ENCODE measurements at regions not wholly inside any gene's neighbourhood (a gene's known extent, or its start where the extent isn't known, plus 50 kb on each side); places are given as distances from the start of the nearest gene placed in this dataset.

DNA sequence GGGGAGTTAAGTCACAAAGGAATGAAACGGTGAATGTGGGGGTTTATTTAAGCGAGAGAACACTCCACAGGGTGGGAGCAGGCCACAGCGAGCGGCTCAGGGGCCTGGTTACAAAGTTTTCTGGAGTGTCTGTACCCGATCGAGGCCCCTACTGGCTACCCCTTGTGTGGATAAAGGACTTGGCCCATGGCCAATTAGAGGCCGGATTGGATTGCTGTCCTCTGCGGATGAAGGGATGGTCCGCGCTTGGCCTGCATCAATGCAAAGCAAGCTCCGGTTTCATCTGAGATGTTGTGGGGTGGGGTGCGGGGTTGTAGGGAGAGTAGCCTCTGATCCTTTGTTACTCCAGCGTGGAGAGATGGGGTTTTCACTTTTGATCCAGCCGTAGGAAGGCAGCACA is 1574.5 kb upstream of the TENM3 start:
- Histone ChIP-seq H3K9me3 (no peaks in the 10 kb centered on the region), H3K27ac (no peak overlapping the region), H3K27me3 (no peaks in the 10 kb centered on the region), H3K4me1 (no peaks in the 10 kb centered on the region), H3K36me3 (no peaks in the 10 kb centered on the region), H3K4me3 (replicated peaks in 1 of 3) (no peak overlapping the region)
- 85 to 90% methylated on average over 14 of the region's 14 CpGs for WGBS, 2 donors
- intact Hi-C loops (cut with DNase I): no loop called here
- no peak for TF ChIP-seq CTCF (IDR thresholded peaks at IDR 0.05)
- no peak for TF ChIP-seq POLR2A (IDR thresholded peaks at IDR 0.05)
- DNase-seq: no peak

GRCh38 chr4:180669680-180670079 is 1573.5 kb upstream of the TENM3 start:
- intact Hi-C loops (cut with DNase I): no loop called here

GRCh38 chr4:180674619-180675358 is 1568.4 kb upstream of the TENM3 start:
- no peak for DNase-seq
- no peaks in the 10 kb centered on the region for H3K27me3 ChIP-seq
- H3K4me3 ChIP-seq (replicated peaks in 1 of 3): no peak overlapping the region
- 66 to 76% methylated on average over 4 of the region's 4 CpGs for WGBS, 2 donors
- H3K27ac ChIP-seq: no peak overlapping the region
- intact Hi-C loops (cut with DNase I): no loop called here
- no peaks in the 10 kb centered on the region for H3K9me3 ChIP-seq
- no peak for TF ChIP-seq CTCF (IDR thresholded peaks at IDR 0.05)
- TF ChIP-seq POLR2A (IDR thresholded peaks at IDR 0.05): no peak
- H3K4me1 ChIP-seq: no peaks in the 10 kb centered on the region
- H3K36me3 ChIP-seq: no peaks in the 10 kb centered on the region

More at GRCh38 chr4:180669680-180670079, 1573.5 kb upstream of the TENM3 start:
- no peak for DNase-seq
- H3K27me3 ChIP-seq: no peaks in the 10 kb centered on the region
- H3K4me3 ChIP-seq (replicated peaks in 1 of 3): no peak overlapping the region
- no peaks in the 10 kb centered on the region for H3K9me3 ChIP-seq
- TF ChIP-seq CTCF (IDR thresholded peaks at IDR 0.05): no peak
- no peak for TF ChIP-seq POLR2A (IDR thresholded peaks at IDR 0.05)
- no peaks in the 10 kb centered on the region for H3K4me1 ChIP-seq
- 72 to 73% methylated on average over 4 of the region's 4 CpGs for WGBS, 2 donors
- H3K27ac ChIP-seq: no peak overlapping the region
- H3K36me3 ChIP-seq: no peaks in the 10 kb centered on the region

GRCh38 chr4:180675359-180675650 is 1567.9 kb upstream of the TENM3 start:
- no peak overlapping the region for H3K27ac ChIP-seq
- TF ChIP-seq POLR2A (IDR thresholded peaks at IDR 0.05): no peak
- TF ChIP-seq CTCF (IDR thresholded peaks at IDR 0.05): no peak
- 57 to 71% methylated on average over 1 of the region's 1 CpG for WGBS, 2 donors
- H3K36me3 ChIP-seq: no peaks in the 10 kb centered on the region
- H3K4me1 ChIP-seq: no peaks in the 10 kb centered on the region
- intact Hi-C loops (cut with DNase I): no loop called here
- H3K27me3 ChIP-seq: no peaks in the 10 kb centered on the region
- H3K9me3 ChIP-seq: no peaks in the 10 kb centered on the region
- H3K4me3 ChIP-seq (replicated peaks in 1 of 3): no peak overlapping the region
- no peak for DNase-seq

- Histone ChIP-seq H3K4me1 (no peaks in the 10 kb centered on the region), H3K27ac (no peak overlapping the region), H3K4me3 (replicated peaks in 1 of 3) (no peak overlapping the region), H3K9me3 (no peaks in the 10 kb centered on the region), H3K27me3 (no peaks in the 10 kb centered on the region), H3K36me3 (no peaks in the 10 kb centered on the region)
- intact Hi-C loops (cut with DNase I): no loop called here
- TF ChIP-seq POLR2A (IDR thresholded peaks at IDR 0.05): no peak
- no peak for TF ChIP-seq CTCF (IDR thresholded peaks at IDR 0.05)
- no peak for DNase-seq
- 71 to 76% methylated on average over 2 of the region's 2 CpGs for WGBS, 2 donors
Observed at GRCh38 chr4:180680305-180680704, 1562.9 kb upstream of the TENM3 start.
